Cardiac muscle cell (in vitro differentiated cells and primary cell): ENCODE measurements at regions not wholly inside any gene's neighbourhood (a gene's known extent, or its start where the extent isn't known, plus 50 kb on each side); places are given as distances from the start of the nearest gene placed in this dataset.

Experiments
- DNase-seq, 2 donors: peaks; one replicate each; pipeline versions ENCODE4 v3.0.0 to v3.0.0-alpha.2; 2010 to 2017; ENCODE audit warnings: low read depth in 1 of 2, low spot score in 1 of 2
- H3K27ac ChIP-seq: fragments of 200-600 bp; sonication (generic); 2 replicates; pipeline ENCODE4 v1.5.1; 2016
- H3K27me3 ChIP-seq: fragments of 200-600 bp; sonication (generic); 2 replicates; pipeline ENCODE4 v1.6.0; 2016; ENCODE audit warnings: control low read depth
- H3K36me3 ChIP-seq: fragments of 200-600 bp; sonication (generic); 2 replicates; pipeline ENCODE4 v1.5.1; 2016; ENCODE audit warnings: control low read depth
- H3K4me1 ChIP-seq: fragments of 200-600 bp; sonication (generic); 2 replicates; pipeline ENCODE4 v1.8.1; 2017; ENCODE audit warnings: low read depth, mild to moderate bottlenecking, mixed run types
- H3K4me3 ChIP-seq: fragments of 200-600 bp; sonication (generic); 2 replicates; pipeline ENCODE4 v1.5.1; 2016; ENCODE audit warnings: mild to moderate bottlenecking
- H3K9me3 ChIP-seq: fragments of 200-600 bp; sonication (generic); 2 replicates; pipeline ENCODE4 v1.5.1; 2017; ENCODE audit warnings: low read depth, mild to moderate bottlenecking, control low read depth
- TF ChIP-seq, protein P1 (sequence below): IDR thresholded peaks from 2 replicates; pipeline ENCODE4 v1.5.1; 2012; ENCODE audit warnings: low read depth, mild to moderate bottlenecking, low read length

DNA sequence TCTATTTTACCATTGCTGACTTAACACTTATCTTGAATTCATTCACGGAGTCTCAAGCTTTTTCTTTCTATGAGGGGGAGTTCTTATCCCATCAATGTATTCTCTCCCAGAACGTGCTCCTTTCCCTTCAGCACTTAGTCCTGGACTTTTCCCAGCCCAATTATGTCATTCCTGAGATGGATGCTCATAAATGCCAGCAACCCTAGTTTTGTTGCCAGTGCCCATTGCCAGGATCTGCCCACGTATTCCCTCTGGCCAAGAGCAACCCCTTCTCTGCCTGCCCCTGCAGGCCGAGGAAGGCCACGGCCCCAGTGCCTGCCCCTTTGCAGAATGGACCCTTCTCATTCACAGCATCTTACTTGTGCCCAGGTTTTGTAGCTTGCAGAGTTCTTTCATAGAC is 67.4 kb upstream of the PPP1R3C start:
- TF ChIP-seq, protein P1, sequence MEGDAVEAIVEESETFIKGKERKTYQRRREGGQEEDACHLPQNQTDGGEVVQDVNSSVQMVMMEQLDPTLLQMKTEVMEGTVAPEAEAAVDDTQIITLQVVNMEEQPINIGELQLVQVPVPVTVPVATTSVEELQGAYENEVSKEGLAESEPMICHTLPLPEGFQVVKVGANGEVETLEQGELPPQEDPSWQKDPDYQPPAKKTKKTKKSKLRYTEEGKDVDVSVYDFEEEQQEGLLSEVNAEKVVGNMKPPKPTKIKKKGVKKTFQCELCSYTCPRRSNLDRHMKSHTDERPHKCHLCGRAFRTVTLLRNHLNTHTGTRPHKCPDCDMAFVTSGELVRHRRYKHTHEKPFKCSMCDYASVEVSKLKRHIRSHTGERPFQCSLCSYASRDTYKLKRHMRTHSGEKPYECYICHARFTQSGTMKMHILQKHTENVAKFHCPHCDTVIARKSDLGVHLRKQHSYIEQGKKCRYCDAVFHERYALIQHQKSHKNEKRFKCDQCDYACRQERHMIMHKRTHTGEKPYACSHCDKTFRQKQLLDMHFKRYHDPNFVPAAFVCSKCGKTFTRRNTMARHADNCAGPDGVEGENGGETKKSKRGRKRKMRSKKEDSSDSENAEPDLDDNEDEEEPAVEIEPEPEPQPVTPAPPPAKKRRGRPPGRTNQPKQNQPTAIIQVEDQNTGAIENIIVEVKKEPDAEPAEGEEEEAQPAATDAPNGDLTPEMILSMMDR: no peak
- DNase-seq: no peak
- no peak overlapping the region for H3K27ac ChIP-seq
- H3K4me3 ChIP-seq: no peak overlapping the region
- no peaks in the 10 kb centered on the region for H3K4me1 ChIP-seq
- no peaks in the 10 kb centered on the region for H3K36me3 ChIP-seq
- no peaks in the 10 kb centered on the region for H3K27me3 ChIP-seq
- H3K9me3 ChIP-seq: no peaks in the 10 kb centered on the region

DNA sequence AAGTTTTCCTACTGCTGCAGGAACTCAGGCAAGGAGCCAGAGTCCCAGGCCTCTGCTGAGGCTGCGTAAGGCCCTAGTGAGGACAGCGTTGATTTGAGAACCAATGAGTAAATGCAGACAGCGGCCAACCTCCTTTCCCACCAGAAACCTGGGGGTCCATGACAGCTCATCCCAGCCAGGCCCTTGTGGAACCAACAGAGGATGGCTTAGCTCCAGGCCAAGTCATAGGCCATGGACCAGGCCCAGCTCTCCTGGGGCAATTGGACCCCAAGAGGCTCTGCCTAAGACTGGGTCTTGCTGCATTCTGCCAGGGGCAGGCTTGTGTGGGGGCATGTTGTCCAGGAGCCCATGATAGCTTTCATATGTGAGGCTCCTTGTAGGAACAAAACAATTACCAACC is 65.4 kb upstream of the PPP1R3C start:
- Histone ChIP-seq H3K27ac (no peak overlapping the region), H3K36me3 (no peaks in the 10 kb centered on the region), H3K4me3 (no peak overlapping the region), H3K9me3 (no peaks in the 10 kb centered on the region), H3K27me3 (no peaks in the 10 kb centered on the region), H3K4me1 (no peaks in the 10 kb centered on the region)
- DNase-seq: no peak
- TF ChIP-seq, protein P1: no peak

DNA sequence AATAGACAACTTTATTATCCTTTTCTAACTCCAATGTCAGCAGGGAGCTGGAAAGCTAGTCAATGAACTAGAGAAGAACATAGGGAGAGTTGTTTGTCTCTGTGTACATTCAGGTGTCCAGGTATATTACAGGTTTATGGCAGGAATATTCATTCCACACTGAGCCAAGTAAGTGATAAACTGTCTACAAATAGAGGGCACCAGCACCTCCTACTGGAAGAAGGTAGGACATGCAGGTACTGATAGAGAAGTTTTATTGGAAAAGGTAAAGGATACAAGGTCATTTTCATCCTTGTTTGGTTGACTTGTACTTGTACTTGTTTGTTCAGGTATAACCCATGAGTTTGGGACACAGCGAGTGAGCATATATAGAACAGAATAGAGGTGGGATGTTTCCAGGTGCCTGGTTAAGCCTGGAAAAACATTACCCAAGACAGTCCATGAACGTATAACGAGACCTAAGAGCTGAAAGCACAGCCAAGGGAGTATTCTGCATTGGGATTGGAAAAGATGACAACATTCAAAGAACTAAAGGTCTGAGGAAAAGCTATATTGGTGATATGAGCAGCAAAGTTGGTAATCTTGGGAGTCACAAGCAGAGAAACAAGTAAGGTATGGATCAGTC is 61.4 kb upstream of the PPP1R3C start:
- H3K27ac ChIP-seq: no peak overlapping the region
- no peaks in the 10 kb centered on the region for H3K4me1 ChIP-seq
- peak; percentile 54 to 60 for DNase-seq
- H3K4me3 ChIP-seq: no peak overlapping the region
- H3K27me3 ChIP-seq: no peaks in the 10 kb centered on the region
- H3K9me3 ChIP-seq: no peaks in the 10 kb centered on the region
- H3K36me3 ChIP-seq: no peaks in the 10 kb centered on the region
- TF ChIP-seq, protein P1: peak; percentile 75

DNA sequence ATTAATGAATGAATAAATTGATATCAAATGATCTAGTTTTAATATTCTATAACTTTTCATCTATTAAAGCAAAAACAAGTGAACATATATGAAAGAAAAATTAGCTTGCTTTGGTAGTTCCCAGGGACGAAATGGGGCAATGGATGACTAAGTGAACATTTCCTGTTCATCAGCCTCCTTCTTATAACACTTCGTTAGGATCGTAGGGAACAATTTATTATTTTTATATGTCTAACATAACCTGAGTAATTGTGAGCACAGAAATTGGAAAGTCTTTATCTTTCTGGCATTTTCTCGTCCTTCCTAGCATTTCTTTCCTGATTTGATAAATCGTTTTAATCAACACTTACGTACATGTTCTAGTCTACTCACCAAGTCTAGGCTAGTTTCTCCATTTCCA is 59.1 kb upstream of the PPP1R3C start:
- H3K4me1 ChIP-seq: no peaks in the 10 kb centered on the region
- H3K9me3 ChIP-seq: no peaks in the 10 kb centered on the region
- TF ChIP-seq, protein P1: no peak
- no peak overlapping the region for H3K4me3 ChIP-seq
- no peaks in the 10 kb centered on the region for H3K36me3 ChIP-seq
- H3K27me3 ChIP-seq: no peaks in the 10 kb centered on the region
- peak in 1 of 2 donors; percentile 54 for DNase-seq
- no peak overlapping the region for H3K27ac ChIP-seq

DNA sequence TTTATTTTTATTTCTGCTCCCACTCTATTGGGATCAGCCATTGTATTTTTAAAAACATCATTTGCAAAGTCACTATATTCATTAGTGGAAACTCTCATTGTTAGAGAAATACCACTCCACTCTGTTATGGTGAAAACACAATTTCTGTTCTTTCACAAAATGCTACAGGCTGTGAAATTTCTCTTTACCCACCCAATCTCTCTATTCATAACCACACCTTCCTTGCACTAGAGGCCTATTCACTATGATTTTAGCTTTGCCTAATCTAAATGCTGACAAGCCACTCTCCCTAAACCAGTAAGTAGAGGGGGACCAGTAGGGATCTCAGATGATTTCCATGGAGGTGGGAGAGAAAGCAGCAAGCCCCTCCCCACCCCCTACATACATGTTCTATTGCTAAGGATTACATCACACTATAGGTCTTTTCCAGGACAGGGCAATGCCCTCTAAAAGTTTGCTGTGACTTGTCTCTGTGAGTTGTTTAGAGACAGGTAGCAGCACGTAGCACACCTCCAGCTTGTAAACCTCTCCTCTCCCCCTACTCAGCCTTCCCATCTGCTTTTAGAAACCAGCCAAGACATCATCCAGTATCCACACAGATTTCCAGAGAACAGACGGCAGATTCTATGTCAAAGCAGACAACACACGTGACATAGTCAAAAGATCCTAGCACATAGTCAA is 58.3 kb upstream of the PPP1R3C start:
- TF ChIP-seq, protein P1: no peak
- no peak for DNase-seq
- no peaks in the 10 kb centered on the region for H3K27me3 ChIP-seq
- no peaks in the 10 kb centered on the region for H3K36me3 ChIP-seq
- no peak overlapping the region for H3K27ac ChIP-seq
- H3K4me3 ChIP-seq: no peak overlapping the region
- no peaks in the 10 kb centered on the region for H3K9me3 ChIP-seq
- H3K4me1 ChIP-seq: no peaks in the 10 kb centered on the region
